ENCODE measurements at regions not wholly inside any gene's neighbourhood (a gene's known extent, or its start where the extent isn't known, plus 50 kb on each side); places are given as distances from the start of the nearest gene placed in this dataset.
"Not testable (repeated sequence)": the region's sequence is repeated elsewhere in the genome, so short reads cannot be mapped to it uniquely, and the experiment has no call there.

DNA sequence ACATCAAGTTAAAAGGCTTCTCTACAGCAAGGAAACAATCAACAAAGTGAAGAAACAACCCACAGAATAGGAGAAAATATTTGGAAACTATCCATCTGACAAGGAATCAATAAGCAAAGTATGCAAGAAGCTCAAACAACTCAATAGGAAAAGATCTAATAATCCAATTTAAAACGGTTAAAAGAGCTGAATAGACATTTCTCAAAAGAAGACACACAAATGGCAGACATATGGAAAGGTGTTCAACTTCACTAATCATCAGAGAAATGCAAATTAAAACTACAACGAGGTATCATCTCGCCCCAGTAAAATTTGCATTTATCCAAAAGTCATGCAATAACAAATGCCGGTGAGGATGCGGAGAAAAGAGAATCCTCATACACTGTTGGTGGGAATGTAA lies 82.2 kb upstream of the NECTIN3 start:
- H3K4me3 ChIP-seq (ENCODE audit: low read length): no peak overlapping the region
- TF ChIP-seq, protein P1, sequence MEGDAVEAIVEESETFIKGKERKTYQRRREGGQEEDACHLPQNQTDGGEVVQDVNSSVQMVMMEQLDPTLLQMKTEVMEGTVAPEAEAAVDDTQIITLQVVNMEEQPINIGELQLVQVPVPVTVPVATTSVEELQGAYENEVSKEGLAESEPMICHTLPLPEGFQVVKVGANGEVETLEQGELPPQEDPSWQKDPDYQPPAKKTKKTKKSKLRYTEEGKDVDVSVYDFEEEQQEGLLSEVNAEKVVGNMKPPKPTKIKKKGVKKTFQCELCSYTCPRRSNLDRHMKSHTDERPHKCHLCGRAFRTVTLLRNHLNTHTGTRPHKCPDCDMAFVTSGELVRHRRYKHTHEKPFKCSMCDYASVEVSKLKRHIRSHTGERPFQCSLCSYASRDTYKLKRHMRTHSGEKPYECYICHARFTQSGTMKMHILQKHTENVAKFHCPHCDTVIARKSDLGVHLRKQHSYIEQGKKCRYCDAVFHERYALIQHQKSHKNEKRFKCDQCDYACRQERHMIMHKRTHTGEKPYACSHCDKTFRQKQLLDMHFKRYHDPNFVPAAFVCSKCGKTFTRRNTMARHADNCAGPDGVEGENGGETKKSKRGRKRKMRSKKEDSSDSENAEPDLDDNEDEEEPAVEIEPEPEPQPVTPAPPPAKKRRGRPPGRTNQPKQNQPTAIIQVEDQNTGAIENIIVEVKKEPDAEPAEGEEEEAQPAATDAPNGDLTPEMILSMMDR (IDR thresholded peaks at IDR 0.05; ENCODE audit: insufficient read depth, low read depth, low read length, missing control alignments): no peak
- DNase-seq (ENCODE audit: low read depth): no peak

DNA sequence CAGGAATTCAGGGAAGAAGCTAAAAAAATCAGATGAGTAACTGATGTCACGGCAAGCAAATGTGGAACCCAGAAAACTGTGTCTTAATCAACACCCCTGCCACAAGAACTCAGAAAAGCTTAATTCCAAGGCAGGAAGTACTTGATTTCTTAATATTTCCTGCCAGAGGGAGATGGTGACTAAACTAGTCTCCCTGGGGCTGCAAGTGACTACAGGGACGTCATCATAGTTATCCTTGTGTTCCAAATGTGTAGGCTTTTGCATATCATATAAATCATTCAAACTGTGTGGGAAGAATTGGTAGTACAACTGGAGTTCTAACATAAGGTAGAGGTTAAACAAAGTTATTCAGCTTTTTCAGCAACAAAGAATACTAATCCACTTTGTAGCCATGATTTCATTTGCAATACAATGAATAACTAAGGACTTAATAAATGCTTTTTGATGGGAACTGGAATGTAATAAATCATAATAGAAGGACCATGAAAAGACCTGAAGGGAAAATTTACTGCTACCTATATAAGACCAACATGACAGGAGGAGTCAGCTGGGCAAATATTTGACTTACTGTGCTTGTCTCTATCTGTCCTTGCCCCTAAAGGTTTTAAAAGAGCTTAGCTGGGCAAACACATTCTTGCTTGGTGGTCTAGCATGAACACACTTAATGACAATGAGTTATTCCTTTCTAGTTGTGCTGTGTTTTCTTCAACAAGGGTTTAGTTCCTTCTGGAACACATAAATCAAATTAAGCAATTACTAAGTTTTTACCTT lies 76.0 kb upstream of the NECTIN3 start:
- DNase-seq (ENCODE audit: low read depth): peak; percentile 79
- TF ChIP-seq, protein P1 (IDR thresholded peaks at IDR 0.05; ENCODE audit: insufficient read depth, low read depth, low read length, missing control alignments): no peak
- no peak overlapping the region for H3K4me3 ChIP-seq (ENCODE audit: low read length)

DNA sequence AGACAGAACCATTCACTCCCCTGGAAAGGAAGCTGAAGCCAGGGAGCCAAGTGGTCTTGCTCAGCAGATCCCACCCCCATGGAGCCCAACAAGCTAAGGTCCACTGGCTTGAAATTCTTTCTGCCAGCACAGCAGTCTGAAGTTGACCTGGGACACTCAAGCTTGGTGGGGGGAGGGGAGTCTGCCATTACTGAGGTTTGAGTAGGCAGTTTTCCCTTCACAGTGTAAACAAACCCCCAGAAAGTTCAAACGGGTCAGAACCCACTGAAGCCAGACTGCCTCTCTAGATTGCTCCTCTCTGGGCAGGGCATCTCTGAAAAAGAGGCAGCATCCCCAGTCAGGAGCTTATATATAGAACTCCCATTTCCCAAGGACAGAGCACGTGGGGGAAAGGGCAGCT lies 72.8 kb upstream of the NECTIN3 start:
- H3K4me3 ChIP-seq (ENCODE audit: low read length); DNase-seq (ENCODE audit: low read depth): not testable (repeated sequence)

DNA sequence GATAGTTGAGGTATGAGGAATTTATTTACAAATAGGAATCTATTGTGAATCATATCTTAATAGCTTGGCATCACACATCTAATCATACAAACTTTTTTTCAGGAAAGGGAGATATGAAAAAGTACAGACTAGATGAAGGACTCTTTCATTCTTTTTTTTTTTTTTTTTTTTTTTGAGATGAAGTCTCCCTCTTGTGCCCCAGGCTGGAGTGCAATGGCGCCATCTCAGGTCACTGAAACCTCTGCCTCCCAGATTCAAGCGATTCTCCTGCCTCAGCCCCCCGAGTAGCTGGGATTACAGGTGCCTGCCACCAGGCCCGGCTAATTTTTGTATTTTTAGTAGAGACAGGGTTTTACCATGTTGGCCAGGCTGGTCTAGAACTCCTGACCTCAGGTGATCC lies 65.1 kb upstream of the NECTIN3 start:
- H3K4me3 ChIP-seq (ENCODE audit: low read length); DNase-seq (ENCODE audit: low read depth): not testable (repeated sequence)

DNA sequence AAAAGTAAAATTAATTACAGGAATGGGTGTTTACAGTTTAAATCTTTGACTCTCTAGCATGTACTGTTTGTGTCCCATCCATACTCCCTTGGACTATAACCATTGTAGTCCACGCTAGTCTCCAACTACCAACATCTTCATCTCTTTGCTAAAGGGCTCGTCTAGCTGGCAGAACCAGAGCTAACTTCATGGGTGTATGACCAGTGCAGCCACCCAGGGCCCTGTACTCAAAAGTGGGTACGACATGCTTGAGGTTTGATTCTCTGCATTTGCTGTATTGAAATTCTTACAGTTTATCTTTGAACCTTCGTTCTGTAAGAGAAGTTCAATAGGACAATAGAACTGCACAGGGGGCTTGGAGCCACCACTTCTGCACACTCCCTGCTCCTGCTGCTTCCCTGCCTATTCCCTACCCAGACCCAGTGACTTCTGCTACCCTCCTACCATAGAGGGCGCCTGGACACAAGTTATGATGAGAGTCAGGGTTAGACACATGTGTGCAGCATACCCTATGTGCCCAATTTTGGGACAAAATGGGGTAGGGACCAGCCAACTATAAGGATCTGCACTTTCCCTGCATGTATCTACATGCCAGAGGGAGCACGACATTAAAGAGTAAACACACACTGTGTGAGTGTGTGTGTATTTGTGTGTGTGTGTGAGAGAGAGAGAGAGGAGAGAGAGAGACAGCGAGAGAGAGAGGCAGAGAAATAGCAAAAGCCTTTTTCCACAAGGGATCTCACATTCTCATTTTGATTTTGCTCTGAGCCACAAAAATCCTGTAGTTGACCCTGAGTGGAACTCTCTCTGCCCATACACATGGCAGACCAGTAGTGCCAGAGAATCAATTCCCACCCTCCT lies 59.0 kb upstream of the NECTIN3 start:
- no peak overlapping the region for H3K4me3 ChIP-seq (ENCODE audit: low read length)
- peak; percentile 47 for DNase-seq (ENCODE audit: low read depth)
- TF ChIP-seq, protein P1 (IDR thresholded peaks at IDR 0.05; ENCODE audit: insufficient read depth, low read depth, low read length, missing control alignments): peak; percentile 44

Data from epithelial cell of esophagus (primary cell).